Femur (tissue), 1 donor: ENCODE measurements at regions not wholly inside any gene's neighbourhood (a gene's known extent, or its start where the extent isn't known, plus 50 kb on each side); places are given as distances from the start of the nearest gene placed in this dataset.

ENCODE experiments used
- DNase-seq: peaks from one replicate; pipeline ENCODE4 v3.0.0-alpha.2; 2017

- DNase-seq, result no peak
Observed at GRCh38 chr5:121221483-121221882, 630.2 kb upstream of the FTMT start.

- no peak for DNase-seq
Observed at GRCh38 chr5:121226765-121227164, 624.9 kb upstream of the FTMT start.

GRCh38 chr5:121239951-121240350 lies 611.7 kb upstream of the FTMT start:
- no peak for DNase-seq

GRCh38 chr5:121246971-121247370 lies 604.7 kb upstream of the FTMT start:
- no peak for DNase-seq

- DNase-seq, result no peak
Observed at GRCh38 chr5:121251954-121252353, 599.7 kb upstream of the FTMT start.

GRCh38 chr5:121257621-121258020 lies 594.1 kb upstream of the FTMT start:
- no peak for DNase-seq

GRCh38 chr5:121263456-121263855 lies 588.2 kb upstream of the FTMT start:
- no peak for DNase-seq

GRCh38 chr5:121264605-121265004 lies 587.1 kb upstream of the FTMT start:
- DNase-seq, result no peak

- DNase-seq, result no peak
Observed at GRCh38 chr5:121271546-121271945, 580.1 kb upstream of the FTMT start.

GRCh38 chr5:121273833-121274433 lies 577.7 kb upstream of the FTMT start:
- DNase-seq, result no peak

- no peak for DNase-seq
Observed at GRCh38 chr5:121279801-121280200, 571.9 kb upstream of the FTMT start.

- DNase-seq, result no peak
Observed at GRCh38 chr5:121285801-121286521, 565.7 kb upstream of the FTMT start.

- no peak for DNase-seq
Observed at GRCh38 chr5:121288781-121289180, 562.9 kb upstream of the FTMT start.

- no peak for DNase-seq
Observed at GRCh38 chr5:121292664-121293063, 559.0 kb upstream of the FTMT start.

GRCh38 chr5:121296356-121296755 lies 555.3 kb upstream of the FTMT start:
- no peak for DNase-seq

- DNase-seq, result no peak
Observed at GRCh38 chr5:121299153-121299552, 552.5 kb upstream of the FTMT start.

GRCh38 chr5:121304838-121305237 lies 546.8 kb upstream of the FTMT start:
- no peak for DNase-seq

GRCh38 chr5:121313886-121314285 lies 537.8 kb upstream of the FTMT start:
- no peak for DNase-seq

- DNase-seq, result no peak
Observed at GRCh38 chr5:121315786-121316185, 535.9 kb upstream of the FTMT start.

- no peak for DNase-seq
Observed at GRCh38 chr5:121319292-121319691, 532.4 kb upstream of the FTMT start.

- DNase-seq, result no peak
Observed at GRCh38 chr5:121325930-121326329, 525.8 kb upstream of the FTMT start.

GRCh38 chr5:121350181-121350930 lies 501.3 kb upstream of the FTMT start:
- no peak for DNase-seq

- no peak for DNase-seq
Observed at GRCh38 chr5:121366515-121366914, 485.2 kb upstream of the FTMT start.

GRCh38 chr5:121373371-121373770 lies 478.3 kb upstream of the FTMT start:
- DNase-seq, result no peak
